ENCODE measurements at regions not wholly inside any gene's neighbourhood (a gene's known extent, or its start where the extent isn't known, plus 50 kb on each side); places are given as distances from the start of the nearest gene placed in this dataset.
A peak's percentile ranks its signal among the peaks of the same experiment; 100 is the strongest.

- Histone ChIP-seq H3K27ac (ENCODE audit: low read depth, low read length) (no peak overlapping the region), H4K5ac (ENCODE audit: insufficient read length, low read depth, low read length) (no peak overlapping the region), H3K14ac (ENCODE audit: insufficient read length) (no peak overlapping the region), H3K4me3 (ENCODE audit: extremely low read depth in 1 of 4, insufficient read depth in 2 of 4, low read depth in 3 of 4, low read length in 4 of 4) (no peak overlapping the region), H3K56ac (replicated peaks; ENCODE audit: insufficient read length, low read depth, low read length) (no peak overlapping the region), H3K9ac (replicated peaks in 1 of 4; ENCODE audit: extremely low read depth in 1 of 4, low read depth in 3 of 4, low read length in 3 of 4) (no peak overlapping the region), H3K79me2 (ENCODE audit: control insufficient read depth in 1 of 2, insufficient read depth in 2 of 2, low read length in 2 of 2) (no peaks in the 10 kb centered on the region), H3K4ac (replicated peaks; ENCODE audit: insufficient read length, low read depth, low read length) (no peak overlapping the region), H3K23me2 (ENCODE audit: low read depth, low read length) (no peaks in the 10 kb centered on the region), H3K36me3 (ENCODE audit: control insufficient read depth in 2 of 4, insufficient read depth in 4 of 4, low read length in 3 of 4) (no peaks in the 10 kb centered on the region), H2BK5ac (ENCODE audit: low read depth, low read length) (no peak overlapping the region), H4K91ac (replicated peaks; ENCODE audit: insufficient read length, low read length) (no peak overlapping the region), H3K18ac (ENCODE audit: extremely low read depth, low read length) (no peak overlapping the region), H3K23ac (ENCODE audit: insufficient read length) (no peak overlapping the region), H3K4me2 (ENCODE audit: insufficient read depth in 1 of 2, low read depth in 2 of 2, low read length in 2 of 2) (no peak overlapping the region), H3K27me3 (replicated peaks in 1 of 4; ENCODE audit: control insufficient read depth in 3 of 4, extremely low read depth in 1 of 4, insufficient read depth in 3 of 4, low read length in 3 of 4) (no peaks in the 10 kb centered on the region), H4K8ac (ENCODE audit: extremely low read depth, insufficient read depth, low read length) (no peak overlapping the region), H2BK120ac (replicated peaks; ENCODE audit: low read depth, low read length) (no peak overlapping the region), H2AFZ (ENCODE audit: low read length) (no peak overlapping the region), H2AK5ac (ENCODE audit: low read depth, low read length) (no peak overlapping the region), H3K79me1 (ENCODE audit: low read depth, low read length) (no peaks in the 10 kb centered on the region), H2BK12ac (ENCODE audit: low read depth, low read length) (no peak overlapping the region), H4K20me1 (replicated peaks in 1 of 2; ENCODE audit: control insufficient read depth in 1 of 2, insufficient read depth in 2 of 2, low read length in 2 of 2) (no peaks in the 10 kb centered on the region), H2BK15ac (ENCODE audit: low read length) (no peak overlapping the region), H3K4me1 (replicated peaks in 1 of 4; ENCODE audit: control insufficient read depth in 3 of 4, insufficient read depth in 4 of 4, low read length in 3 of 4) (no peaks in the 10 kb centered on the region), H3K9me3 (ENCODE audit: insufficient read depth in 2 of 2, low read depth in 1 of 2, low read length in 1 of 2) (peaks cover 0 to 7% of the 10 kb centered on the region in 2 experiments; a peak in 1 of 4 replicates), H2BK20ac (ENCODE audit: low read length) (no peak overlapping the region)
- ChIA-PET POLR2A (ENCODE audit: partially characterized antibody) (no interaction called here), CTCF (ENCODE audit: partially characterized antibody) (interaction anchor here (0.7 to 1.3 kb wide), 9 partner anchors 18 to 154 kb away, joined by 3 to 4 read pairs (median 3); no protein-coding TSS in a partner anchor)
- WGBS, 2 experiments (ENCODE audit: extremely low coverage in 1 of 2, insufficient coverage in 1 of 2, insufficient read length in 1 of 2, insufficient replicate concordance in 2 of 2, low coverage in 1 of 2, low lambda C conversion rate in 2 of 2, missing lambda C conversion rate in 1 of 2): 93% methylated on average over 1 of the region's 1 CpG; no CpG with 5 or more reads in 1 of the 2 experiments
- DNase-seq (ENCODE audit: low read depth in 1 of 2, low spot score in 2 of 2): no peak
- TF ChIP-seq, protein P1, sequence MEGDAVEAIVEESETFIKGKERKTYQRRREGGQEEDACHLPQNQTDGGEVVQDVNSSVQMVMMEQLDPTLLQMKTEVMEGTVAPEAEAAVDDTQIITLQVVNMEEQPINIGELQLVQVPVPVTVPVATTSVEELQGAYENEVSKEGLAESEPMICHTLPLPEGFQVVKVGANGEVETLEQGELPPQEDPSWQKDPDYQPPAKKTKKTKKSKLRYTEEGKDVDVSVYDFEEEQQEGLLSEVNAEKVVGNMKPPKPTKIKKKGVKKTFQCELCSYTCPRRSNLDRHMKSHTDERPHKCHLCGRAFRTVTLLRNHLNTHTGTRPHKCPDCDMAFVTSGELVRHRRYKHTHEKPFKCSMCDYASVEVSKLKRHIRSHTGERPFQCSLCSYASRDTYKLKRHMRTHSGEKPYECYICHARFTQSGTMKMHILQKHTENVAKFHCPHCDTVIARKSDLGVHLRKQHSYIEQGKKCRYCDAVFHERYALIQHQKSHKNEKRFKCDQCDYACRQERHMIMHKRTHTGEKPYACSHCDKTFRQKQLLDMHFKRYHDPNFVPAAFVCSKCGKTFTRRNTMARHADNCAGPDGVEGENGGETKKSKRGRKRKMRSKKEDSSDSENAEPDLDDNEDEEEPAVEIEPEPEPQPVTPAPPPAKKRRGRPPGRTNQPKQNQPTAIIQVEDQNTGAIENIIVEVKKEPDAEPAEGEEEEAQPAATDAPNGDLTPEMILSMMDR (IDR thresholded peaks at IDR 0.05; ENCODE audit: control extremely low read depth in 1 of 3, insufficient read depth in 1 of 3, low read depth in 1 of 3, low read length in 3 of 3): peak in 1 of 3 experiments; percentile 45; a peak in 2 of 4 replicates
- TF ChIP-seq CBX5 (IDR thresholded peaks at IDR 0.05; ENCODE audit: low read depth, low read length) (no peak), RAD21 (IDR thresholded peaks at IDR 0.05 in 1 of 2, conservative IDR thresholded peaks at IDR 0.05 in 1 of 2; ENCODE audit: low read depth in 2 of 2, low read length in 2 of 2) (peak; percentile 30 to 41)
- no peak for FAIRE-seq
These were observed 1421.3 kb downstream of the OLFM4 start for GRCh38 chr13:54449922-54450321.

Data from H1 (cell line).